IMR-90 (cell line): ENCODE measurements at regions not wholly inside any gene's neighbourhood (a gene's known extent, or its start where the extent isn't known, plus 50 kb on each side); places are given as distances from the start of the nearest gene placed in this dataset.

ENCODE experiments used
- ATAC-seq: fragments of 200-7000 bp; cut with Tn5 transposase; 2 replicates; pipeline ENCODE4 v1.9.1; 2020; ENCODE audit warnings: low read depth, mild to moderate bottlenecking, moderate library complexity
- BruUV-seq: library from RNA; stranded (reverse); fragments of 400-500 nt; replicated peaks from 2 replicates; lab custom pipeline; 2021; lab: Mats Ljungman, UMichigan
- CTCF ChIA-PET: fragments of 300-600 bp; formaldehyde crosslinking; extraction: SDS; loops from one replicate; lab custom pipeline; 2021; ENCODE audit warnings: antibody characterized with exemption; lab: Yijun Ruan, JAX
- POLR2A ChIA-PET: fragments of 300-600 bp; sonication (Branson Sonifier 250); formaldehyde crosslinking; loops from one replicate; lab custom pipeline; 2022; ENCODE audit warnings: antibody characterized with exemption; ENCODE audit not compliant: unreplicated experiment; lab: Charles Lee
- DNase-seq: peaks from one replicate; pipeline ENCODE4 v3.0.0; 2013
- H2AFZ ChIP-seq: replicated peaks from 2 replicates; pipeline ENCODE3; 2013; ENCODE audit warnings: low read length, mild to moderate bottlenecking; ENCODE audit not compliant: poor library complexity
- H2AK5ac ChIP-seq: 2 replicates; pipeline ENCODE4 v1.6.1; 2013; ENCODE audit warnings: low read depth, low read length, inconsistent platforms
- H2AK9ac ChIP-seq: replicated peaks from 2 replicates; pipeline ENCODE3; 2013; ENCODE audit warnings: mild to moderate bottlenecking, low read depth, low read length, moderate library complexity; ENCODE audit not compliant: poor library complexity
- H2BK120ac ChIP-seq: 2 replicates; pipeline ENCODE4 v1.6.1; 2013; ENCODE audit warnings: low read depth, low read length, inconsistent platforms
- H2BK15ac ChIP-seq: 3 replicates; pipeline ENCODE4 v1.6.1; 2013; ENCODE audit warnings: low read depth, low read length, inconsistent platforms
- H2BK20ac ChIP-seq: 2 replicates; pipeline ENCODE4 v1.6.1; 2013; ENCODE audit warnings: low read depth, mild to moderate bottlenecking, inconsistent platforms, low read length, moderate library complexity
- H2BK5ac ChIP-seq: 2 replicates; pipeline ENCODE4 v1.6.1; 2013; ENCODE audit warnings: mild to moderate bottlenecking, low read depth, low read length, inconsistent platforms; ENCODE audit not compliant: poor library complexity, severe bottlenecking
- H3K14ac ChIP-seq: replicated peaks from 2 replicates; pipeline ENCODE4 v1.6.1; 2013; ENCODE audit warnings: low read depth, low read length, inconsistent platforms
- H3K18ac ChIP-seq: 2 replicates; pipeline ENCODE4 v1.6.1; 2013; ENCODE audit warnings: low read depth, low read length, control low read depth
- H3K23ac ChIP-seq: 2 replicates; pipeline ENCODE4 v1.6.1; 2013; ENCODE audit warnings: low read depth, low read length, inconsistent platforms
- H3K27ac ChIP-seq: 2 replicates; pipeline ENCODE4 v1.5.1; 2013; ENCODE audit warnings: mild to moderate bottlenecking, control low read depth, low read length; ENCODE audit not compliant: insufficient read depth
- H3K27me3 ChIP-seq: 2 replicates; pipeline ENCODE4 v1.6.1; 2013; ENCODE audit warnings: low read length; ENCODE audit not compliant: control insufficient read depth, insufficient read depth
- H3K36me3 ChIP-seq: 2 replicates; pipeline ENCODE4 v1.6.1; 2013; ENCODE audit warnings: low read length, mixed read lengths; ENCODE audit not compliant: control insufficient read depth, insufficient read depth
- H3K4ac ChIP-seq: 2 replicates; pipeline ENCODE4 v1.6.1; 2013; ENCODE audit warnings: low read depth, low read length, inconsistent platforms
- H3K4me1 ChIP-seq: 2 replicates; pipeline ENCODE4 v1.6.1; 2013; ENCODE audit warnings: low read length, mixed read lengths; ENCODE audit not compliant: control insufficient read depth, insufficient read depth
- H3K4me2 ChIP-seq: 2 replicates; pipeline ENCODE4 v1.6.1; 2013; ENCODE audit warnings: low read depth, mild to moderate bottlenecking, control low read depth, low read length, moderate library complexity
- H3K4me3 ChIP-seq: 2 replicates; pipeline ENCODE4 v1.5.1; 2013; ENCODE audit warnings: low read depth, mild to moderate bottlenecking, control low read depth, low read length, moderate library complexity; ENCODE audit not compliant: insufficient read depth
- H3K56ac ChIP-seq: 2 replicates; pipeline ENCODE4 v1.6.1; 2013; ENCODE audit warnings: low read length, inconsistent platforms; ENCODE audit not compliant: insufficient read depth; ENCODE audit errors: extremely low read depth
- H3K79me1 ChIP-seq, 2 experiments: 2 replicates each; pipeline ENCODE4 v1.6.1; 2013; ENCODE audit warnings: low read length in 2 of 2, inconsistent platforms in 1 of 2, low read depth in 1 of 2
- H3K9ac ChIP-seq: 2 replicates; pipeline ENCODE4 v1.6.1; 2013; ENCODE audit warnings: low read depth, low read length, control low read depth
- H3K9me1 ChIP-seq: 2 replicates; pipeline ENCODE4 v1.6.1; 2013; ENCODE audit warnings: low read length, inconsistent platforms; ENCODE audit not compliant: insufficient read depth
- H3K9me3 ChIP-seq: 2 replicates; pipeline ENCODE4 v1.6.1; 2013; ENCODE audit warnings: low read length; ENCODE audit not compliant: control insufficient read depth, insufficient read depth
- H4K20me1 ChIP-seq: 2 replicates; pipeline ENCODE4 v1.6.1; 2013; ENCODE audit warnings: low read length, inconsistent platforms; ENCODE audit not compliant: insufficient read depth
- H4K5ac ChIP-seq: 2 replicates; pipeline ENCODE4 v1.6.1; 2013; ENCODE audit warnings: mild to moderate bottlenecking, low read depth, low read length, control low read depth
- H4K8ac ChIP-seq, 2 experiments: 2 replicates each; pipeline ENCODE4 v1.6.1; 2013; ENCODE audit warnings: low read depth in 2 of 2, low read length in 2 of 2, control low read depth in 1 of 2, inconsistent platforms in 1 of 2
- H4K91ac ChIP-seq: 2 replicates; pipeline ENCODE4 v1.6.1; 2013; ENCODE audit warnings: low read depth, low read length, inconsistent platforms; ENCODE audit not compliant: insufficient read depth
- BHLHE40 ChIP-seq: fragments of 150-350 bp; IDR thresholded peaks from 2 replicates; pipeline ENCODE4 v1.6.1; 2016; ENCODE audit warnings: mild to moderate bottlenecking, low read depth, low read length
- CHD1 ChIP-seq: IDR thresholded peaks from 2 replicates; pipeline ENCODE4 v1.6.1; 2012; ENCODE audit warnings: low read depth, low read length, improper control_type of control experiment
- ELK1 ChIP-seq: fragments of 150-350 bp; IDR thresholded peaks from 2 replicates; pipeline ENCODE4 v1.6.1; 2016; ENCODE audit warnings: low read depth, mild to moderate bottlenecking, low read length, moderate library complexity, borderline replicate concordance
- FOS ChIP-seq: fragments of 150-350 bp; IDR thresholded peaks from 2 replicates; pipeline ENCODE4 v1.6.1; 2016; ENCODE audit warnings: low read depth, low read length
- MAFK ChIP-seq: IDR thresholded peaks from 2 replicates; pipeline ENCODE4 v1.6.1; 2012; ENCODE audit warnings: low read depth, low read length, improper control_type of control experiment
- MAZ ChIP-seq: IDR thresholded peaks from 2 replicates; pipeline ENCODE4 v1.6.1; 2012; ENCODE audit warnings: low read depth, mild to moderate bottlenecking, low read length, improper control_type of control experiment, moderate library complexity, borderline replicate concordance
- NFE2L2 ChIP-seq: fragments of 150-350 bp; IDR thresholded peaks from 2 replicates; pipeline ENCODE4 v1.6.1; 2016; ENCODE audit warnings: low read depth, mild to moderate bottlenecking, low read length
- POLR2A ChIP-seq: IDR thresholded peaks from 2 replicates; pipeline ENCODE4 v1.6.1; 2012; ENCODE audit warnings: mild to moderate bottlenecking, low read depth, low read length
- RCOR1 ChIP-seq: IDR thresholded peaks from 2 replicates; pipeline ENCODE4 v1.6.1; 2012; ENCODE audit warnings: mild to moderate bottlenecking, low read length, improper control_type of control experiment; ENCODE audit not compliant: insufficient replicate concordance
- RFX5 ChIP-seq: IDR thresholded peaks from 2 replicates; pipeline ENCODE4 v1.8.0; 2012; ENCODE audit warnings: low read depth, mild to moderate bottlenecking, low read length, moderate library complexity
- USF2 ChIP-seq: fragments of 150-350 bp; IDR thresholded peaks from 2 replicates; pipeline ENCODE4 v1.6.1; 2017; ENCODE audit warnings: mild to moderate bottlenecking, antibody characterized with exemption, low read length, low read depth
- WGBS, 2 experiments: methylation state at CpG; one replicate each; pipeline versions ENCODE4 v1.1.5 to v1.1.7; 2013; ENCODE audit warnings: missing lambda C conversion rate in 2 of 2; ENCODE audit not compliant: insufficient read length in 1 of 2; ENCODE audit errors: extremely low coverage in 2 of 2; 5-methylcytosine and 5-hydroxymethylcytosine counted together
- dilution Hi-C: fragments of 300-500 bp; cut with HindIII; formaldehyde crosslinking; loops from one replicate; pipeline ENCODE4 v1.14.3; 2018; ENCODE audit warnings: low sequenced_read_pairs; ENCODE audit not compliant: unreplicated experiment
- in situ Hi-C: fragments of 300-500 bp; cut with MboI; formaldehyde crosslinking; loops from 3 replicates; pipeline ENCODE4 v1.14.3; 2019; ENCODE audit warnings: low sequenced_read_pairs, inconsistent platforms, mixed read lengths
- intact Hi-C: fragments of 100-400 bp; cut with micrococcal nuclease; formaldehyde crosslinking; loops from 2 replicates; pipeline ENCODE4 v1.10.0; 2022

GRCh38 chr16:77067900-77068299 lies 123.1 kb upstream of the MON1B start:
- ATAC-seq = no peak
- DNase-seq = no peak
- no peaks in the 10 kb centered on the region for H4K20me1 ChIP-seq
- no peak overlapping the region for H2BK15ac ChIP-seq
- dilution Hi-C loops (no loop called here), in situ Hi-C loops (no loop called here), intact Hi-C loops (no loop called here)
- no peak overlapping the region for H4K91ac ChIP-seq
- H3K9ac ChIP-seq = no peak overlapping the region
- H3K14ac ChIP-seq = no peak overlapping the region
- no TSS peak for BruUV-seq
- H3K4me3 ChIP-seq = no peak overlapping the region
- WGBS, 2 experiments = no CpG with 5 or more reads among the region's 2 CpGs
- ChIA-PET POLR2A (no interaction called here), CTCF (no interaction called here)
- H4K5ac ChIP-seq = no peak overlapping the region
- H2BK5ac ChIP-seq = no peak overlapping the region
- H2AFZ ChIP-seq = no peak overlapping the region
- H3K4me2 ChIP-seq = no peak overlapping the region
- no peak overlapping the region for H2AK5ac ChIP-seq
- H4K8ac ChIP-seq = no peak overlapping the region
- no peaks in the 10 kb centered on the region for H3K36me3 ChIP-seq
- H2BK120ac ChIP-seq = no peak overlapping the region
- H3K27me3 ChIP-seq = no peaks in the 10 kb centered on the region
- H3K27ac ChIP-seq = no peak overlapping the region
- peaks cover 7% of the 10 kb centered on the region for H3K9me3 ChIP-seq
- H3K4me1 ChIP-seq = no peaks in the 10 kb centered on the region
- no peak overlapping the region for H3K4ac ChIP-seq
- H2AK9ac ChIP-seq = no peak overlapping the region
- H3K56ac ChIP-seq = no peak overlapping the region
- H3K23ac ChIP-seq = no peak overlapping the region
- no peaks in the 10 kb centered on the region for H3K79me1 ChIP-seq
- H2BK20ac ChIP-seq = no peak overlapping the region
- TF ChIP-seq ELK1 (no peak), RCOR1 (no peak), POLR2A (no peak), USF2 (no peak), CHD1 (no peak), MAFK (no peak), MAZ (no peak), BHLHE40 (no peak), RFX5 (no peak), FOS (no peak), NFE2L2 (no peak)
- no peak overlapping the region for H3K18ac ChIP-seq
- no peaks in the 10 kb centered on the region for H3K9me1 ChIP-seq
